ENCODE measurements at regions not wholly inside any gene's neighbourhood (a gene's known extent, or its start where the extent isn't known, plus 50 kb on each side); places are given as distances from the start of the nearest gene placed in this dataset.

DNA sequence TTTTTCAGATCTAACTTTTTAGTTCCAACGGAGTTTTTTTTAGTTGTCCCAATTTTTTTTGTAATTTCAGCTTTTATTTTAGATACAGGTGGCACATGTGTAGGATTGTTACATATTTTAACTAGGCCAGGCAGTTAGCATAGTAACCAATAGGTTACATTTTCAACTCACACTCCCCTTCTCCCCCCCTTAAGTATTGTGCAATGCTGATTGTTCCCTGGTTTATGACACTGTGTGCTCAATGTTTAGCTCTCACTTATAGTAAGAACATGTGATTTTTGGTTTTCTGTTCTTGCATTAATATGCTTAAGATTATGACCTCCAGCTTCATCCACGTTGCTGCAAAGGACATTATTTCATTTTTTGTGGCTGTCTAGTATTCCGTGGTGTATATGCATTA is 503.2 kb downstream of the CDH9 start:
- Histone ChIP-seq H3K4me3 (replicated peaks in 1 of 4; ENCODE audit: control extremely low read depth in 1 of 4, insufficient read depth in 1 of 4, low read depth in 3 of 4, low read length in 4 of 4) (no peak overlapping the region), H3K27ac (ENCODE audit: insufficient read depth, low read length) (no peak overlapping the region), H3K4me1 (ENCODE audit: control insufficient read depth, extremely low read depth, insufficient read depth, low read length) (no peaks in the 10 kb centered on the region), H2AFZ (ENCODE audit: low read length) (no peak overlapping the region), H3K79me2 (ENCODE audit: control insufficient read depth, insufficient read depth, low read length) (no peaks in the 10 kb centered on the region), H3K9me3 (ENCODE audit: control insufficient read depth, insufficient read depth, low read depth, low read length) (no peaks in the 10 kb centered on the region), H3K9ac (ENCODE audit: insufficient read depth, low read length) (no peak overlapping the region), H3K36me3 (ENCODE audit: control insufficient read depth, insufficient read depth, low read length) (no peaks in the 10 kb centered on the region), H4K20me1 (ENCODE audit: control insufficient read depth, extremely low read depth, insufficient read depth, low read length) (no peaks in the 10 kb centered on the region), H3K27me3 (ENCODE audit: control insufficient read depth, insufficient read depth, low read length) (no peaks in the 10 kb centered on the region), H3K4me2 (ENCODE audit: extremely low read depth, insufficient read depth, low read length) (no peak overlapping the region)
- TF ChIP-seq, protein P1, sequence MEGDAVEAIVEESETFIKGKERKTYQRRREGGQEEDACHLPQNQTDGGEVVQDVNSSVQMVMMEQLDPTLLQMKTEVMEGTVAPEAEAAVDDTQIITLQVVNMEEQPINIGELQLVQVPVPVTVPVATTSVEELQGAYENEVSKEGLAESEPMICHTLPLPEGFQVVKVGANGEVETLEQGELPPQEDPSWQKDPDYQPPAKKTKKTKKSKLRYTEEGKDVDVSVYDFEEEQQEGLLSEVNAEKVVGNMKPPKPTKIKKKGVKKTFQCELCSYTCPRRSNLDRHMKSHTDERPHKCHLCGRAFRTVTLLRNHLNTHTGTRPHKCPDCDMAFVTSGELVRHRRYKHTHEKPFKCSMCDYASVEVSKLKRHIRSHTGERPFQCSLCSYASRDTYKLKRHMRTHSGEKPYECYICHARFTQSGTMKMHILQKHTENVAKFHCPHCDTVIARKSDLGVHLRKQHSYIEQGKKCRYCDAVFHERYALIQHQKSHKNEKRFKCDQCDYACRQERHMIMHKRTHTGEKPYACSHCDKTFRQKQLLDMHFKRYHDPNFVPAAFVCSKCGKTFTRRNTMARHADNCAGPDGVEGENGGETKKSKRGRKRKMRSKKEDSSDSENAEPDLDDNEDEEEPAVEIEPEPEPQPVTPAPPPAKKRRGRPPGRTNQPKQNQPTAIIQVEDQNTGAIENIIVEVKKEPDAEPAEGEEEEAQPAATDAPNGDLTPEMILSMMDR (conservative IDR thresholded peaks at IDR 0.05 in 1 of 2, IDR thresholded peaks at IDR 0.05 in 1 of 2; ENCODE audit: low read depth in 1 of 2, low read length in 2 of 2) = no peak
- no peak for TF ChIP-seq EZH2 (IDR thresholded peaks at IDR 0.05; ENCODE audit: low read length, missing control alignments)
- no peak for DNase-seq (ENCODE audit: low read depth in 2 of 2)

GRCh38 chr5:26530305-26530704 is 508.1 kb downstream of the CDH9 start:
- Histone ChIP-seq H3K9ac (ENCODE audit: insufficient read depth, low read length) (no peak overlapping the region), H3K79me2 (ENCODE audit: control insufficient read depth, insufficient read depth, low read length) (no peaks in the 10 kb centered on the region), H3K27ac (ENCODE audit: insufficient read depth, low read length) (no peak overlapping the region), H4K20me1 (ENCODE audit: control insufficient read depth, extremely low read depth, insufficient read depth, low read length) (no peaks in the 10 kb centered on the region), H3K27me3 (ENCODE audit: control insufficient read depth, insufficient read depth, low read length) (no peaks in the 10 kb centered on the region), H3K4me2 (ENCODE audit: extremely low read depth, insufficient read depth, low read length) (no peak overlapping the region), H2AFZ (ENCODE audit: low read length) (no peak overlapping the region), H3K9me3 (ENCODE audit: control insufficient read depth, insufficient read depth, low read depth, low read length) (no peaks in the 10 kb centered on the region), H3K4me1 (ENCODE audit: control insufficient read depth, extremely low read depth, insufficient read depth, low read length) (no peaks in the 10 kb centered on the region), H3K4me3 (replicated peaks in 1 of 4; ENCODE audit: control extremely low read depth in 1 of 4, insufficient read depth in 1 of 4, low read depth in 3 of 4, low read length in 4 of 4) (no peak overlapping the region), H3K36me3 (ENCODE audit: control insufficient read depth, insufficient read depth, low read length) (no peaks in the 10 kb centered on the region)
- TF ChIP-seq, protein P1 (conservative IDR thresholded peaks at IDR 0.05 in 1 of 2, IDR thresholded peaks at IDR 0.05 in 1 of 2; ENCODE audit: low read depth in 1 of 2, low read length in 2 of 2) = no peak
- no peak for TF ChIP-seq EZH2 (IDR thresholded peaks at IDR 0.05; ENCODE audit: low read length, missing control alignments)
- no peak for DNase-seq (ENCODE audit: low read depth in 2 of 2)

GRCh38 chr5:26519245-26519644 is 519.1 kb downstream of the CDH9 start:
- Histone ChIP-seq H3K4me1 (ENCODE audit: control insufficient read depth, extremely low read depth, insufficient read depth, low read length) (no peaks in the 10 kb centered on the region), H3K9me3 (ENCODE audit: control insufficient read depth, insufficient read depth, low read depth, low read length) (no peaks in the 10 kb centered on the region), H3K27ac (ENCODE audit: insufficient read depth, low read length) (no peak overlapping the region), H3K4me2 (ENCODE audit: extremely low read depth, insufficient read depth, low read length) (no peak overlapping the region), H3K36me3 (ENCODE audit: control insufficient read depth, insufficient read depth, low read length) (no peaks in the 10 kb centered on the region), H2AFZ (ENCODE audit: low read length) (no peak overlapping the region), H3K79me2 (ENCODE audit: control insufficient read depth, insufficient read depth, low read length) (no peaks in the 10 kb centered on the region), H3K4me3 (replicated peaks in 1 of 4; ENCODE audit: control extremely low read depth in 1 of 4, insufficient read depth in 1 of 4, low read depth in 3 of 4, low read length in 4 of 4) (no peak overlapping the region), H3K9ac (ENCODE audit: insufficient read depth, low read length) (no peak overlapping the region), H4K20me1 (ENCODE audit: control insufficient read depth, extremely low read depth, insufficient read depth, low read length) (no peaks in the 10 kb centered on the region), H3K27me3 (ENCODE audit: control insufficient read depth, insufficient read depth, low read length) (no peaks in the 10 kb centered on the region)
- DNase-seq (ENCODE audit: low read depth in 2 of 2) = no peak
- TF ChIP-seq, protein P1 (conservative IDR thresholded peaks at IDR 0.05 in 1 of 2, IDR thresholded peaks at IDR 0.05 in 1 of 2; ENCODE audit: low read depth in 1 of 2, low read length in 2 of 2) = no peak
- no peak for TF ChIP-seq EZH2 (IDR thresholded peaks at IDR 0.05; ENCODE audit: low read length, missing control alignments)
